ENCODE measurements at regions not wholly inside any gene's neighbourhood (a gene's known extent, or its start where the extent isn't known, plus 50 kb on each side); places are given as distances from the start of the nearest gene placed in this dataset.

GRCh38 chr4:155569960-155570515 is 96.6 kb upstream of the GUCY1A1 start:
- TF ChIP-seq CTCF (IDR thresholded peaks at IDR 0.05), result no peak
- TF ChIP-seq POLR2A (IDR thresholded peaks at IDR 0.05), result no peak
